Upper lobe of left lung (tissue), 4 donors: ENCODE measurements at regions not wholly inside any gene's neighbourhood (a gene's known extent, or its start where the extent isn't known, plus 50 kb on each side); places are given as distances from the start of the nearest gene placed in this dataset.

Experiments
- CTCF ChIP-seq, 6 experiments: fragments of 450-650 bp in 4 of 6; fragments of 200-600 bp in 2 of 6; sonication (generic) in 2 of 6; IDR thresholded peaks; one replicate each; pipeline ENCODE4 v1.5.1; 2016 to 2019; ENCODE audit warnings: antibody characterized with exemption in 6 of 6
- POLR2A ChIP-seq, 4 donors: fragments of 450-650 bp; IDR thresholded peaks; one replicate each; pipeline ENCODE4 v1.5.1; 2016 to 2017; ENCODE audit warnings: antibody characterized with exemption in 4 of 4, mild to moderate bottlenecking in 2 of 4

GRCh38 chr22:48765595-48765994 is 1062.1 kb downstream of the BRD1 start:
- TF ChIP-seq CTCF (IDR thresholded peaks at IDR 0.05) (no peak), POLR2A (IDR thresholded peaks at IDR 0.05) (no peak)
